ENCODE measurements at regions not wholly inside any gene's neighbourhood (a gene's known extent, or its start where the extent isn't known, plus 50 kb on each side); places are given as distances from the start of the nearest gene placed in this dataset.

DNA sequence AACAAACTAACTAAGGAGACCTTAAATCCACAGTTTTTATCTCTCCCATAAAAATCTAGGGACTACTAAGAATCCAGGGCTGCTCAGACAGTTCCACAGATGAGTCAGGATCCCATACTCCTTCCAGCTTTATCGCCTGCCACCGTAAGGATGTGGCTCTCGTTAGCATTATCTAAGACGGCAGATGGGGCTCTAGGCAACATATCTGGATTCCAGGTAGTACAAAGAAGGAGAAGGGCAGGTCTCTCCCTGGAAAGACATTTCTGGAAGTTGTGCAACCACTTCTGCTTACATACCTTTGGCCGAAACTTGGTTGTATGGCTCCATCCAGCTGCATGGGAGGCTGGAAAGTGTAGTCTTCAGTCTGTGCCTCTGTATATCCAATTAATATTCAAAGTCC is 149.4 kb downstream of the SP3 start:
- H4K20me1 ChIP-seq (ENCODE audit: control insufficient read depth, insufficient read depth, insufficient read length) = no peaks in the 10 kb centered on the region
- H3K9me3 ChIP-seq (ENCODE audit: control insufficient read depth, low read depth, low read length) = no peaks in the 10 kb centered on the region
- H3K4me2 ChIP-seq (ENCODE audit: insufficient read depth, insufficient read length, low read length) = no peak overlapping the region
- no peak for DNase-seq
- H2AFZ ChIP-seq (ENCODE audit: low read length) = no peak overlapping the region
- H3T11ph ChIP-seq (ENCODE audit: low read length) = no peak overlapping the region
- H3K9ac ChIP-seq (ENCODE audit: extremely low read depth, insufficient read length, low read length) = no peak overlapping the region
- H4K8ac ChIP-seq (replicated peaks; ENCODE audit: insufficient read length, low read depth, low read length) = no peak overlapping the region
- no peak overlapping the region for H2BK12ac ChIP-seq (ENCODE audit: insufficient read length, low read depth, low read length)
- no peaks in the 10 kb centered on the region for H3K23me2 ChIP-seq (ENCODE audit: insufficient read length, low read depth, low read length, poor library complexity, severe bottlenecking)
- no peaks in the 10 kb centered on the region for H3K9me3 Mint-ChIP-seq
- no peak overlapping the region for H3K27ac ChIP-seq (ENCODE audit: insufficient read length, low read depth, low read length)
- no peak overlapping the region for H3K14ac ChIP-seq (ENCODE audit: insufficient read depth, low read length)
- no peak for TF ChIP-seq CTCF (conservative IDR thresholded peaks at IDR 0.05)
- H2BK120ac ChIP-seq (ENCODE audit: low read depth, low read length, poor library complexity, severe bottlenecking) = no peak overlapping the region
- no peak overlapping the region for H2BK20ac ChIP-seq (ENCODE audit: low read depth, low read length, poor library complexity, severe bottlenecking)
- no peaks in the 10 kb centered on the region for H3K4me1 ChIP-seq (ENCODE audit: insufficient read depth, low read length)
- H2BK15ac ChIP-seq (ENCODE audit: low read depth, low read length) = no peak overlapping the region
- H3K18ac ChIP-seq (ENCODE audit: insufficient read length, low read depth, low read length) = no peak overlapping the region
- H3K27ac Mint-ChIP-seq = no peak overlapping the region
- H3K4me3 Mint-ChIP-seq = no peak overlapping the region
- no peak overlapping the region for H3K23ac ChIP-seq (ENCODE audit: insufficient read length, low read depth, low read length)
- H3K4ac ChIP-seq (ENCODE audit: low read depth, low read length) = no peak overlapping the region
- no peaks in the 10 kb centered on the region for H3K79me2 ChIP-seq (ENCODE audit: insufficient read depth, low read length)
- H3K79me1 ChIP-seq (ENCODE audit: insufficient read depth, low read depth, low read length, poor library complexity, severe bottlenecking) = no peaks in the 10 kb centered on the region
- H3K27me3 ChIP-seq (ENCODE audit: insufficient read depth, low read length) = no peaks in the 10 kb centered on the region
- H3K56ac ChIP-seq (ENCODE audit: insufficient read length, low read depth, low read length) = no peak overlapping the region
- no peak overlapping the region for H2BK5ac ChIP-seq (ENCODE audit: insufficient read length, low read length)
- no peak overlapping the region for H2AK5ac ChIP-seq (ENCODE audit: insufficient read length, low read length)
- no peaks in the 10 kb centered on the region for H3K27me3 Mint-ChIP-seq (ENCODE audit: low read depth)
- no peak overlapping the region for H4K91ac ChIP-seq (ENCODE audit: insufficient read length, low read depth, low read length)
- no CpG with 5 or more reads among the region's 5 CpGs for WGBS (ENCODE audit: extremely low coverage, insufficient read length, low lambda C conversion rate)
- no peak overlapping the region for H4K5ac ChIP-seq (ENCODE audit: insufficient read length, low read depth, low read length)
- no peaks in the 10 kb centered on the region for H3K4me1 Mint-ChIP-seq
- H3K36me3 Mint-ChIP-seq (ENCODE audit: insufficient read depth in 1 of 3, low read depth in 3 of 3) = no peaks in the 10 kb centered on the region
